IMR-90 (cell line): ENCODE measurements at regions not wholly inside any gene's neighbourhood (a gene's known extent, or its start where the extent isn't known, plus 50 kb on each side); places are given as distances from the start of the nearest gene placed in this dataset.

Experiments
- ATAC-seq: fragments of 200-7000 bp; cut with Tn5 transposase; 2 replicates; pipeline ENCODE4 v1.9.1; 2020; ENCODE audit warnings: low read depth, mild to moderate bottlenecking, moderate library complexity
- BruUV-seq: library from RNA; stranded (reverse); fragments of 400-500 nt; replicated peaks from 2 replicates; lab custom pipeline; 2021; lab: Mats Ljungman, UMichigan
- CTCF ChIA-PET: fragments of 300-600 bp; formaldehyde crosslinking; extraction: SDS; loops from one replicate; lab custom pipeline; 2021; ENCODE audit warnings: antibody characterized with exemption; lab: Yijun Ruan, JAX
- POLR2A ChIA-PET: fragments of 300-600 bp; sonication (Branson Sonifier 250); formaldehyde crosslinking; loops from one replicate; lab custom pipeline; 2022; ENCODE audit warnings: antibody characterized with exemption; ENCODE audit not compliant: unreplicated experiment; lab: Charles Lee
- DNase-seq: peaks from one replicate; pipeline ENCODE4 v3.0.0; 2013
- H2AFZ ChIP-seq: replicated peaks from 2 replicates; pipeline ENCODE3; 2013; ENCODE audit warnings: low read length, mild to moderate bottlenecking; ENCODE audit not compliant: poor library complexity
- H2AK5ac ChIP-seq: 2 replicates; pipeline ENCODE4 v1.6.1; 2013; ENCODE audit warnings: low read depth, low read length, inconsistent platforms
- H2AK9ac ChIP-seq: replicated peaks from 2 replicates; pipeline ENCODE3; 2013; ENCODE audit warnings: mild to moderate bottlenecking, low read depth, low read length, moderate library complexity; ENCODE audit not compliant: poor library complexity
- H2BK120ac ChIP-seq: 2 replicates; pipeline ENCODE4 v1.6.1; 2013; ENCODE audit warnings: low read depth, low read length, inconsistent platforms
- H2BK15ac ChIP-seq: 3 replicates; pipeline ENCODE4 v1.6.1; 2013; ENCODE audit warnings: low read depth, low read length, inconsistent platforms
- H2BK20ac ChIP-seq: 2 replicates; pipeline ENCODE4 v1.6.1; 2013; ENCODE audit warnings: low read depth, mild to moderate bottlenecking, inconsistent platforms, low read length, moderate library complexity
- H2BK5ac ChIP-seq: 2 replicates; pipeline ENCODE4 v1.6.1; 2013; ENCODE audit warnings: mild to moderate bottlenecking, low read depth, low read length, inconsistent platforms; ENCODE audit not compliant: poor library complexity, severe bottlenecking
- H3K14ac ChIP-seq: replicated peaks from 2 replicates; pipeline ENCODE4 v1.6.1; 2013; ENCODE audit warnings: low read depth, low read length, inconsistent platforms
- H3K18ac ChIP-seq: 2 replicates; pipeline ENCODE4 v1.6.1; 2013; ENCODE audit warnings: low read depth, low read length, control low read depth
- H3K23ac ChIP-seq: 2 replicates; pipeline ENCODE4 v1.6.1; 2013; ENCODE audit warnings: low read depth, low read length, inconsistent platforms
- H3K27ac ChIP-seq: 2 replicates; pipeline ENCODE4 v1.5.1; 2013; ENCODE audit warnings: mild to moderate bottlenecking, control low read depth, low read length; ENCODE audit not compliant: insufficient read depth
- H3K27me3 ChIP-seq: 2 replicates; pipeline ENCODE4 v1.6.1; 2013; ENCODE audit warnings: low read length; ENCODE audit not compliant: control insufficient read depth, insufficient read depth
- H3K36me3 ChIP-seq: 2 replicates; pipeline ENCODE4 v1.6.1; 2013; ENCODE audit warnings: low read length, mixed read lengths; ENCODE audit not compliant: control insufficient read depth, insufficient read depth
- H3K4ac ChIP-seq: 2 replicates; pipeline ENCODE4 v1.6.1; 2013; ENCODE audit warnings: low read depth, low read length, inconsistent platforms
- H3K4me1 ChIP-seq: 2 replicates; pipeline ENCODE4 v1.6.1; 2013; ENCODE audit warnings: low read length, mixed read lengths; ENCODE audit not compliant: control insufficient read depth, insufficient read depth
- H3K4me2 ChIP-seq: 2 replicates; pipeline ENCODE4 v1.6.1; 2013; ENCODE audit warnings: low read depth, mild to moderate bottlenecking, control low read depth, low read length, moderate library complexity
- H3K4me3 ChIP-seq: 2 replicates; pipeline ENCODE4 v1.5.1; 2013; ENCODE audit warnings: low read depth, mild to moderate bottlenecking, control low read depth, low read length, moderate library complexity; ENCODE audit not compliant: insufficient read depth
- H3K56ac ChIP-seq: 2 replicates; pipeline ENCODE4 v1.6.1; 2013; ENCODE audit warnings: low read length, inconsistent platforms; ENCODE audit not compliant: insufficient read depth; ENCODE audit errors: extremely low read depth
- H3K79me1 ChIP-seq, 2 experiments: 2 replicates each; pipeline ENCODE4 v1.6.1; 2013; ENCODE audit warnings: low read length in 2 of 2, inconsistent platforms in 1 of 2, low read depth in 1 of 2
- H3K9ac ChIP-seq: 2 replicates; pipeline ENCODE4 v1.6.1; 2013; ENCODE audit warnings: low read depth, low read length, control low read depth
- H3K9me1 ChIP-seq: 2 replicates; pipeline ENCODE4 v1.6.1; 2013; ENCODE audit warnings: low read length, inconsistent platforms; ENCODE audit not compliant: insufficient read depth
- H3K9me3 ChIP-seq: 2 replicates; pipeline ENCODE4 v1.6.1; 2013; ENCODE audit warnings: low read length; ENCODE audit not compliant: control insufficient read depth, insufficient read depth
- H4K20me1 ChIP-seq: 2 replicates; pipeline ENCODE4 v1.6.1; 2013; ENCODE audit warnings: low read length, inconsistent platforms; ENCODE audit not compliant: insufficient read depth
- H4K5ac ChIP-seq: 2 replicates; pipeline ENCODE4 v1.6.1; 2013; ENCODE audit warnings: mild to moderate bottlenecking, low read depth, low read length, control low read depth
- H4K8ac ChIP-seq, 2 experiments: 2 replicates each; pipeline ENCODE4 v1.6.1; 2013; ENCODE audit warnings: low read depth in 2 of 2, low read length in 2 of 2, control low read depth in 1 of 2, inconsistent platforms in 1 of 2
- H4K91ac ChIP-seq: 2 replicates; pipeline ENCODE4 v1.6.1; 2013; ENCODE audit warnings: low read depth, low read length, inconsistent platforms; ENCODE audit not compliant: insufficient read depth
- BHLHE40 ChIP-seq: fragments of 150-350 bp; IDR thresholded peaks from 2 replicates; pipeline ENCODE4 v1.6.1; 2016; ENCODE audit warnings: mild to moderate bottlenecking, low read depth, low read length
- CEBPB ChIP-seq: IDR thresholded peaks from 2 replicates; pipeline ENCODE4 v1.6.1; 2012; ENCODE audit warnings: low read depth, low read length, improper control_type of control experiment
- CHD1 ChIP-seq: IDR thresholded peaks from 2 replicates; pipeline ENCODE4 v1.6.1; 2012; ENCODE audit warnings: low read depth, low read length, improper control_type of control experiment
- CTCF ChIP-seq: conservative IDR thresholded peaks from 2 replicates; pipeline ENCODE4 v1.5.1; 2012; ENCODE audit warnings: mild to moderate bottlenecking, low read depth, low read length, improper control_type of control experiment
- ELK1 ChIP-seq: fragments of 150-350 bp; IDR thresholded peaks from 2 replicates; pipeline ENCODE4 v1.6.1; 2016; ENCODE audit warnings: low read depth, mild to moderate bottlenecking, low read length, moderate library complexity, borderline replicate concordance
- FOS ChIP-seq: fragments of 150-350 bp; IDR thresholded peaks from 2 replicates; pipeline ENCODE4 v1.6.1; 2016; ENCODE audit warnings: low read depth, low read length
- MAFK ChIP-seq: IDR thresholded peaks from 2 replicates; pipeline ENCODE4 v1.6.1; 2012; ENCODE audit warnings: low read depth, low read length, improper control_type of control experiment
- MAZ ChIP-seq: IDR thresholded peaks from 2 replicates; pipeline ENCODE4 v1.6.1; 2012; ENCODE audit warnings: low read depth, mild to moderate bottlenecking, low read length, improper control_type of control experiment, moderate library complexity, borderline replicate concordance
- MXI1 ChIP-seq: IDR thresholded peaks from 2 replicates; pipeline ENCODE4 v1.6.1; 2012; ENCODE audit warnings: low read depth, mild to moderate bottlenecking, low read length, moderate library complexity, borderline replicate concordance
- NFE2L2 ChIP-seq: fragments of 150-350 bp; IDR thresholded peaks from 2 replicates; pipeline ENCODE4 v1.6.1; 2016; ENCODE audit warnings: low read depth, mild to moderate bottlenecking, low read length
- POLR2A ChIP-seq: IDR thresholded peaks from 2 replicates; pipeline ENCODE4 v1.6.1; 2012; ENCODE audit warnings: mild to moderate bottlenecking, low read depth, low read length
- RAD21 ChIP-seq: IDR thresholded peaks from 2 replicates; pipeline ENCODE4 v1.6.1; 2012; ENCODE audit warnings: low read length, improper control_type of control experiment
- RCOR1 ChIP-seq: IDR thresholded peaks from 2 replicates; pipeline ENCODE4 v1.6.1; 2012; ENCODE audit warnings: mild to moderate bottlenecking, low read length, improper control_type of control experiment; ENCODE audit not compliant: insufficient replicate concordance
- RFX5 ChIP-seq: IDR thresholded peaks from 2 replicates; pipeline ENCODE4 v1.8.0; 2012; ENCODE audit warnings: low read depth, mild to moderate bottlenecking, low read length, moderate library complexity
- SMC3 ChIP-seq: fragments of 150-350 bp; IDR thresholded peaks from 2 replicates; pipeline ENCODE4 v1.6.1; 2016; ENCODE audit warnings: low read depth, mild to moderate bottlenecking, antibody characterized with exemption, low read length, moderate library complexity
- USF2 ChIP-seq: fragments of 150-350 bp; IDR thresholded peaks from 2 replicates; pipeline ENCODE4 v1.6.1; 2017; ENCODE audit warnings: mild to moderate bottlenecking, antibody characterized with exemption, low read length, low read depth
- dilution Hi-C: fragments of 300-500 bp; cut with HindIII; formaldehyde crosslinking; loops from one replicate; pipeline ENCODE4 v1.14.3; 2018; ENCODE audit warnings: low sequenced_read_pairs; ENCODE audit not compliant: unreplicated experiment
- in situ Hi-C: fragments of 300-500 bp; cut with MboI; formaldehyde crosslinking; loops from 3 replicates; pipeline ENCODE4 v1.14.3; 2019; ENCODE audit warnings: low sequenced_read_pairs, inconsistent platforms, mixed read lengths
- intact Hi-C: fragments of 100-400 bp; cut with micrococcal nuclease; formaldehyde crosslinking; loops from 2 replicates; pipeline ENCODE4 v1.10.0; 2022

GRCh38 chr5:117615226-117615625 lies 1040.6 kb upstream of the SEMA6A start:
- Histone ChIP-seq H3K79me1 (no peaks in the 10 kb centered on the region), H2AFZ (no peak overlapping the region), H3K36me3 (no peaks in the 10 kb centered on the region), H2BK20ac (no peak overlapping the region), H4K5ac (no peak overlapping the region), H3K23ac (no peak overlapping the region), H3K9ac (no peak overlapping the region), H3K56ac (no peak overlapping the region), H3K9me3 (no peaks in the 10 kb centered on the region), H3K27ac (no peak overlapping the region), H3K4me2 (no peak overlapping the region), H3K18ac (no peak overlapping the region), H3K27me3 (no peaks in the 10 kb centered on the region), H2AK5ac (no peak overlapping the region), H3K4me3 (no peak overlapping the region), H2AK9ac (no peak overlapping the region), H2BK5ac (no peak overlapping the region), H3K9me1 (no peaks in the 10 kb centered on the region), H4K8ac (no peak overlapping the region), H2BK120ac (no peak overlapping the region), H3K4me1 (no peaks in the 10 kb centered on the region), H2BK15ac (no peak overlapping the region), H4K91ac (no peak overlapping the region), H3K14ac (no peak overlapping the region), H3K4ac (no peak overlapping the region), H4K20me1 (no peaks in the 10 kb centered on the region)
- dilution Hi-C loops (no loop called here), intact Hi-C loops (no loop called here), in situ Hi-C loops (no loop called here)
- ATAC-seq (no peak), DNase-seq (no peak)
- BruUV-seq = no TSS peak
- ChIA-PET POLR2A (no interaction called here), CTCF (interaction anchor here (1.6 kb wide), 1 partner anchor 11 kb away, joined by 3 read pairs; no protein-coding TSS in a partner anchor)
- TF ChIP-seq ELK1 (no peak), CTCF (no peak), CEBPB (no peak), MAFK (no peak), MAZ (no peak), SMC3 (no peak), POLR2A (no peak), FOS (no peak), USF2 (no peak), NFE2L2 (no peak), MXI1 (no peak), CHD1 (no peak), RCOR1 (no peak), RAD21 (no peak), RFX5 (no peak), BHLHE40 (no peak)
